OCI-LY3 (cell line): ENCODE measurements at regions not wholly inside any gene's neighbourhood (a gene's known extent, or its start where the extent isn't known, plus 50 kb on each side); places are given as distances from the start of the nearest gene placed in this dataset.

ENCODE experiments used
- H2AFZ ChIP-seq: fragments of 200-600, 300-600 bp; shearing (Covaris generic); 2 replicates; pipeline ENCODE4 v1.6.0; 2014; ENCODE audit warnings: antibody characterized with exemption, low read depth, low read length
- H3K27ac ChIP-seq: fragments of 200-600, 300-600 bp; sonication (generic); 2 replicates; pipeline ENCODE4 v1.5.1; 2014; ENCODE audit warnings: mild to moderate bottlenecking, low read length, moderate library complexity, mixed read lengths
- H3K27me3 ChIP-seq: fragments of 200-600, 300-600 bp; sonication (generic); 2 replicates; pipeline ENCODE4 v1.6.1; 2014; ENCODE audit warnings: low read depth, low read length, mixed read lengths
- H3K36me3 ChIP-seq: fragments of 200-600, 300-600 bp; sonication (generic); replicated peaks from 2 replicates; pipeline ENCODE3; 2014; ENCODE audit warnings: low read depth, low read length, mixed read lengths
- H3K4me1 ChIP-seq: fragments of 300-600, 200-600 bp; sonication (generic); 2 replicates; pipeline ENCODE4 v1.6.1; 2014; ENCODE audit warnings: low read length, mixed read lengths
- H3K4me2 ChIP-seq: fragments of 200-600, 300-600 bp; sonication (generic); 2 replicates; pipeline ENCODE4 v1.6.1; 2014; ENCODE audit warnings: low read length, mixed read lengths
- H3K4me3 ChIP-seq: fragments of 300-600, 200-600 bp; sonication (generic); 2 replicates; pipeline ENCODE4 v1.5.1; 2014; ENCODE audit warnings: antibody characterized with exemption, mild to moderate bottlenecking, low read length, moderate library complexity
- H3K79me2 ChIP-seq: fragments of 300-600, 200-600 bp; shearing (Covaris generic); 2 replicates; pipeline ENCODE4 v1.6.1; 2014; ENCODE audit warnings: mild to moderate bottlenecking, low read length, mixed read lengths
- H3K9ac ChIP-seq: fragments of 300-600, 200-600 bp; shearing (Covaris generic); 2 replicates; pipeline ENCODE4 v1.6.0; 2014; ENCODE audit warnings: mild to moderate bottlenecking, low read length, moderate library complexity
- H3K9me3 ChIP-seq: fragments of 200-600, 300-600 bp; shearing (Covaris generic); 2 replicates; pipeline ENCODE4 v1.6.1; 2014; ENCODE audit warnings: low read length, mixed read lengths; ENCODE audit not compliant: insufficient read depth
- H4K20me1 ChIP-seq: fragments of 200-600, 300-600 bp; sonication (generic); 2 replicates; pipeline ENCODE4 v1.6.1; 2016; ENCODE audit warnings: low read length, mixed read lengths; ENCODE audit not compliant: insufficient read depth
- EZH2phosphoT487 ChIP-seq: fragments of 200-600 bp; shearing (Covaris generic); IDR thresholded peaks from 2 replicates; pipeline ENCODE4 v1.6.1; 2018; ENCODE audit warnings: antibody characterized with exemption, mixed run types, low read depth
- TF ChIP-seq, protein P1 (sequence below): fragments of 200-600, 300-600 bp; sonication (generic); IDR thresholded peaks from 2 replicates; pipeline ENCODE4 v1.5.1; 2014; ENCODE audit warnings: antibody characterized with exemption, low read length, low read depth

DNA sequence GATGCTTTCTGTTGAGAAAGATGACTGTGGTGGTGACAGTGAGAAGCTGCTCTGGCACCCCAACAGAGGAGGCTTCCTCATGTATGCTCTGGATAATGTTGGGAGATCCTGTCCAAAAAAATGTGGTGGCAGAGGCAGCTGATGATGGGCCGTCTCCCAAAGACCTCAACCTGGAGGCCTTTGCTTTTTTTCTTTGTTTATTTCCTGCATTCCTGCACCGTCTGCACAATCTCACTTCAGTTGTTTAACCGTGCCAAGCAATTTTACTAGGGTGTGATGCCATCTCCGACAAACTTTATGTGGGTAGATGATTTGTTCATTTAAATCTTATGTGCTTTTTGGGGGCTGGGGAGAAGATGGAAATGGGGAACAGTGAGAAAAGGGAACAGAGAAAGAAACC lies 62.2 kb upstream of the IGFBP5 start:
- no peaks in the 10 kb centered on the region for H3K9me3 ChIP-seq
- H2AFZ ChIP-seq, result no peak overlapping the region
- H3K79me2 ChIP-seq, result no peaks in the 10 kb centered on the region
- peaks cover 16% of the 10 kb centered on the region; the same call in 1 of the 2 replicates for H3K27me3 ChIP-seq
- H3K4me3 ChIP-seq, result no peak overlapping the region
- no peak overlapping the region for H3K27ac ChIP-seq
- no peaks in the 10 kb centered on the region for H3K36me3 ChIP-seq
- H3K4me2 ChIP-seq, result no peak overlapping the region
- no peaks in the 10 kb centered on the region for H3K4me1 ChIP-seq
- TF ChIP-seq, protein P1, sequence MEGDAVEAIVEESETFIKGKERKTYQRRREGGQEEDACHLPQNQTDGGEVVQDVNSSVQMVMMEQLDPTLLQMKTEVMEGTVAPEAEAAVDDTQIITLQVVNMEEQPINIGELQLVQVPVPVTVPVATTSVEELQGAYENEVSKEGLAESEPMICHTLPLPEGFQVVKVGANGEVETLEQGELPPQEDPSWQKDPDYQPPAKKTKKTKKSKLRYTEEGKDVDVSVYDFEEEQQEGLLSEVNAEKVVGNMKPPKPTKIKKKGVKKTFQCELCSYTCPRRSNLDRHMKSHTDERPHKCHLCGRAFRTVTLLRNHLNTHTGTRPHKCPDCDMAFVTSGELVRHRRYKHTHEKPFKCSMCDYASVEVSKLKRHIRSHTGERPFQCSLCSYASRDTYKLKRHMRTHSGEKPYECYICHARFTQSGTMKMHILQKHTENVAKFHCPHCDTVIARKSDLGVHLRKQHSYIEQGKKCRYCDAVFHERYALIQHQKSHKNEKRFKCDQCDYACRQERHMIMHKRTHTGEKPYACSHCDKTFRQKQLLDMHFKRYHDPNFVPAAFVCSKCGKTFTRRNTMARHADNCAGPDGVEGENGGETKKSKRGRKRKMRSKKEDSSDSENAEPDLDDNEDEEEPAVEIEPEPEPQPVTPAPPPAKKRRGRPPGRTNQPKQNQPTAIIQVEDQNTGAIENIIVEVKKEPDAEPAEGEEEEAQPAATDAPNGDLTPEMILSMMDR, result no peak
- TF ChIP-seq EZH2phosphoT487, result no peak
- H4K20me1 ChIP-seq, result no peaks in the 10 kb centered on the region
- H3K9ac ChIP-seq, result no peak overlapping the region

DNA sequence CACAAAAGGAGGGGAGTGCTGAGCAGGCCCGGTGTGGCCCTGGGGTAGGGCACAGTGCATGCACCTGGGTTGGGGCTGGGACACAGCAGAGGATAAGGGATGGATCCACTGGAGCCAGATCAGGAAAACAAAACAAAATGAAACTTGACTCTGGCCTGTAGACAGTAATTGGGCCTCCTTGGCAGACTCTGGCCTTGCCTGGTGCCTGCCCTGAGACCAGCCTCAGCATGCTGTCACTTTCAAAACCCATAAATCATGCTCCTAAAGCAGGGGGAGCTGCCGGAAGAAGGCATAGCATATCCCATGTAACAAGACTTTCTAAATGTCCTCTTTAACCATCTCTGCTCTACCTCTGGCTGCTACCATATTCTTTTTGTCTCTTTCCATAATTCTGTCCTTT lies 61.1 kb upstream of the IGFBP5 start:
- Histone ChIP-seq H4K20me1 (no peaks in the 10 kb centered on the region), H3K27me3 (peaks cover 16% of the 10 kb centered on the region; the same call in 1 of the 2 replicates), H2AFZ (no peak overlapping the region), H3K9me3 (no peaks in the 10 kb centered on the region), H3K4me1 (no peaks in the 10 kb centered on the region), H3K4me3 (no peak overlapping the region), H3K79me2 (no peaks in the 10 kb centered on the region), H3K27ac (no peak overlapping the region), H3K9ac (no peak overlapping the region), H3K4me2 (no peak overlapping the region), H3K36me3 (no peaks in the 10 kb centered on the region)
- TF ChIP-seq, protein P1, result no peak
- TF ChIP-seq EZH2phosphoT487, result no peak

DNA sequence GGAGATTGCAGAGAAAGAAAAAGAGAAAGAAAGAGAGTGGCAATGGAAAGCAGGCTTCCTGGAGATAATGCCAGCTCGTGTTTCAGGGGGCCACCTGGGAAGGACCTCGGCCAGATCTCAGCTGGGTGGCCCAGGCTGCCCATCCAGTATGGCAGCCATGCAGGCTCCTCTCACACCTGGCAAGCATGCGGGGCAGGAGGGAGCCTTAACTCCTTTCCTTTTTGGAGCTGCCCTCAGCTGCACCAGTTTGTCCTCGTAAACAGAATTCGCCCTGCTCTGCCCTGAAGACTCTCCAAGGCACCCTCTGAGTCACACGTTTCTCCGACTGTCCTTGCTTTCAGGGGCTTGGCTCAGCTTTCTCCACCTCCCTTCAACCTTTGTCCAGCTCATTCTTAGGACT lies 59.5 kb upstream of the IGFBP5 start:
- no peaks in the 10 kb centered on the region for H3K79me2 ChIP-seq
- H2AFZ ChIP-seq, result no peak overlapping the region
- H3K9me3 ChIP-seq, result no peaks in the 10 kb centered on the region
- H3K27me3 ChIP-seq, result peaks cover 9% of the 10 kb centered on the region; the same call in 1 of the 2 replicates
- H3K4me3 ChIP-seq, result no peak overlapping the region
- H3K9ac ChIP-seq, result no peak overlapping the region
- no peaks in the 10 kb centered on the region for H3K4me1 ChIP-seq
- H3K4me2 ChIP-seq, result no peak overlapping the region
- H3K27ac ChIP-seq, result no peak overlapping the region
- no peaks in the 10 kb centered on the region for H4K20me1 ChIP-seq
- no peak for TF ChIP-seq EZH2phosphoT487
- TF ChIP-seq, protein P1, result no peak
- no peaks in the 10 kb centered on the region for H3K36me3 ChIP-seq

DNA sequence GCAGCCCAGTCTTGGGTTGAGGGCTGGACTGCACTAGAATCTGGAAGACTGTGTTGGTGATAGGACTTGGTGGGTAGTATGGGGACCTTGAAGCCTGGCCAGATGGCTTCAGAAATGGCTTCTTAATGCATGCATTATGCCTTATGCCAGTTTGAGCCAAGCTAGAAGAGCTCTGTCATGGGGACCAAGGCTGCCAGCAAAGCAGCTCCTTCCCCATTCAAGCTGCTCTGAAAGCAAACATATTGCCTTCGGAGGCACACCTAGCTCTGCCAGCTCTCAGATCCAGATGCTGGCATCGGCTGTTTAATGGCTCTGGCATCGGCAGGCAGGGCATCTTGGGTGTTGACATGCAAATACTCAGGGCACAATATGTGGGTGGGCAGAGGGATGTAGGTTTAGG lies 59.0 kb upstream of the IGFBP5 start:
- Histone ChIP-seq H3K27ac (no peak overlapping the region), H4K20me1 (no peaks in the 10 kb centered on the region), H3K4me3 (no peak overlapping the region), H3K79me2 (no peaks in the 10 kb centered on the region), H3K4me1 (no peaks in the 10 kb centered on the region), H3K9ac (no peak overlapping the region), H3K9me3 (no peaks in the 10 kb centered on the region), H3K4me2 (no peak overlapping the region), H2AFZ (no peak overlapping the region), H3K27me3 (peaks cover 7% of the 10 kb centered on the region; the same call in 1 of the 2 replicates), H3K36me3 (no peaks in the 10 kb centered on the region)
- TF ChIP-seq, protein P1, result no peak
- TF ChIP-seq EZH2phosphoT487, result no peak
